Brain microvascular endothelial cell (primary cell): ENCODE measurements at regions not wholly inside any gene's neighbourhood (a gene's known extent, or its start where the extent isn't known, plus 50 kb on each side); places are given as distances from the start of the nearest gene placed in this dataset.

Source experiments
- DNase-seq: peaks from one replicate; pipeline ENCODE4 v3.0.0-alpha.2; 2020
- H3K27ac ChIP-seq: fragments of 250-450 bp; sonication (Bioruptor Pico); 2 replicates; pipeline ENCODE4 v1.5.1; 2020; ENCODE audit warnings: mild to moderate bottlenecking, moderate library complexity
- H3K27me3 ChIP-seq: fragments of 250-450 bp; sonication (Bioruptor Pico); replicated peaks from 2 replicates; pipeline ENCODE4 v1.5.1; 2020; ENCODE audit warnings: mild to moderate bottlenecking
- H3K36me3 ChIP-seq: fragments of 250-450 bp; sonication (Bioruptor Pico); replicated peaks from 2 replicates; pipeline ENCODE4 v1.5.1; 2020; ENCODE audit warnings: mild to moderate bottlenecking
- H3K4me3 ChIP-seq: 2 replicates; pipeline ENCODE4 v1.5.1; 2011; ENCODE audit warnings: low read depth, mild to moderate bottlenecking, control low read depth, low read length, moderate library complexity
- CTCF ChIP-seq: IDR thresholded peaks from 2 replicates; pipeline ENCODE4 v1.5.1; 2011; ENCODE audit warnings: low read depth, mild to moderate bottlenecking, moderate library complexity, low read length, control low read depth, inconsistent platforms; ENCODE audit errors: missing control alignments
- in situ Hi-C: cut with HindIII; loops from 2 replicates; pipeline ENCODE4 v1.10.0; 2017; ENCODE audit warnings: low sequenced_read_pairs, low pct_ligation_motif_present

- Histone ChIP-seq H3K27ac (no peak overlapping the region), H3K27me3 (no peaks in the 10 kb centered on the region), H3K4me3 (no peak overlapping the region), H3K36me3 (no peaks in the 10 kb centered on the region)
- DNase-seq = peak; percentile 69
- in situ Hi-C loops = no loop called here
- peak; percentile 42 for TF ChIP-seq CTCF
Measured at GRCh38 chr16:86901483-86901882, 323.1 kb downstream of the FOXL1 start.

- in situ Hi-C loops = no loop called here
Measured at GRCh38 chr16:86902656-86903001, 324.3 kb downstream of the FOXL1 start.

GRCh38 chr16:86903068-86903467, 324.7 kb downstream of the FOXL1 start:
- TF ChIP-seq CTCF = no peak
- H3K27ac ChIP-seq = no peak overlapping the region
- H3K36me3 ChIP-seq = no peaks in the 10 kb centered on the region
- no peak for DNase-seq
- H3K4me3 ChIP-seq = no peak overlapping the region
- H3K27me3 ChIP-seq = no peaks in the 10 kb centered on the region
- in situ Hi-C loops = no loop called here

More at GRCh38 chr16:86902656-86903001, 324.3 kb downstream of the FOXL1 start:
- Histone ChIP-seq H3K36me3 (no peaks in the 10 kb centered on the region), H3K4me3 (no peak overlapping the region), H3K27me3 (no peaks in the 10 kb centered on the region), H3K27ac (no peak overlapping the region)
- TF ChIP-seq CTCF = no peak
- DNase-seq = no peak

- in situ Hi-C loops = no loop called here
- no peaks in the 10 kb centered on the region for H3K27me3 ChIP-seq
- no peak overlapping the region for H3K4me3 ChIP-seq
- DNase-seq = no peak
- H3K27ac ChIP-seq = no peak overlapping the region
- H3K36me3 ChIP-seq = no peaks in the 10 kb centered on the region
- no peak for TF ChIP-seq CTCF
Measured at GRCh38 chr16:86905302-86905701, 327.0 kb downstream of the FOXL1 start.

GRCh38 chr16:86906623-86907022, 328.3 kb downstream of the FOXL1 start:
- Histone ChIP-seq H3K27ac (no peak overlapping the region), H3K36me3 (no peaks in the 10 kb centered on the region), H3K4me3 (no peak overlapping the region), H3K27me3 (no peaks in the 10 kb centered on the region)
- no peak for DNase-seq
- in situ Hi-C loops = no loop called here
- TF ChIP-seq CTCF = no peak

- no peaks in the 10 kb centered on the region for H3K36me3 ChIP-seq
- TF ChIP-seq CTCF = no peak
- in situ Hi-C loops = no loop called here
- H3K4me3 ChIP-seq = no peak overlapping the region
- H3K27me3 ChIP-seq = no peaks in the 10 kb centered on the region
- H3K27ac ChIP-seq = no peak overlapping the region
- DNase-seq = no peak
Measured at GRCh38 chr16:86909359-86910160, 331.2 kb downstream of the FOXL1 start.
